ENCODE measurements at regions not wholly inside any gene's neighbourhood (a gene's known extent, or its start where the extent isn't known, plus 50 kb on each side); places are given as distances from the start of the nearest gene placed in this dataset.
"Not testable (repeated sequence)": the region's sequence is repeated elsewhere in the genome, so short reads cannot be mapped to it uniquely, and the experiment has no call there.

- no peak for DNase-seq
Measured at GRCh38 chr12:60568914-60569313, 973.1 kb downstream of the SLC16A7 start.

DNA sequence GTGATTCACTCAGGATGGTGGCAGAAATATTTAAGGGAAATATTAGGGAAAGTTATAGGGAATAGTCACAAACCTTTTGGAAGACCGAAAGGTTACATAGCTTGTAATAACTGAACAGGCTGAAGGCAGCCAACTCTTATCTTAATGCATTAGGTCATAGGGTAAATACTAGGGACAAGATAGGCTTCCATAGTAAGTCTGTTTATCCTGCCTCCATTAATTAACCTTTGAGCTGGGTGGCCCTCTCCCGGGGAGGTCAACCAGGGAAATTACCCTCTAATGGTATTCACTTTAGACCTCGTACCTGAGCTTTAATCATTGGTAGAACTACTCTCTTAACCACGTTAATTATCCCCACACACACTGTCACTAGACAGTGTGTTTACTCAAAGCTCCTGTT, 981.8 kb downstream of the SLC16A7 start:
- DNase-seq = no peak

GRCh38 chr12:60587664-60588063, 991.8 kb downstream of the SLC16A7 start:
- DNase-seq = not testable (repeated sequence)

- DNase-seq = no peak
Measured at GRCh38 chr12:60594035-60594711, 998.3 kb downstream of the SLC16A7 start.

DNA sequence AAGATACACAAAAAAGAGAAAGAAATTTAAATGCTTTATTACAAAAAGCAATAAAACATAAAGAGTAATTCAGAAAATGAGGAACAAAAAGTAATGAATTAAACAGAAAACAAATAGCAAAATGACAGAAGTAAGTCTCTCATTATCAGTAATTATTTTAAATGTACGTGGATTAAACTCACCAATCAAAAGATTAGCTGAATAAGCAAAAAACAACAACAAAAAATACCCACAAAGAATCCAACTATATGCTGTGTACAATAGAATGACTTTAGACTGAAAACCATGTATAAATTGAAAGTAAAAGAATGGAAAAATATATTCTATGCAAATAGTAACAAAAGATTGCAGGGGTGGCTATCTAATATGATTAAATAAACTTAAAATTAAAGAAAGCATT, 1006.8 kb downstream of the SLC16A7 start:
- no peak for DNase-seq

DNA sequence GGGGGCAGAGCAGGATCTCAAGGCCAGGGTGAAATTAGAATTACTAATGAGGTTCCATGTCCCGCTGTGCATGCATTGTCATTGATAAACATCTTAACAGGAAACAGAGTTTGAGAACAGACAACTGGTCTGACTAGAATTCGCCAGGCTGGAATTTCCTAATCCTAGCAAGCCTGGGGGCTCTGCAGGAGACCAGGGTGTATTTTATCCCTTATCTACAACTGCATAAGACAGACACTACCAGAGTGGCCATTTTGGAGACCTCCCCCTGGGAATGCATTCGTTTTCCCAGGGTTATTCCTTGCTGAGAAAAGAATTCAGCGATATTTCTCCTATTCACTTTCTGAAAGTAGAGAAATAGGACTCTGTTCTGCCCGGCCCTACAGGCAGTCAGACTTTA, 1007.6 kb downstream of the SLC16A7 start:
- not testable (repeated sequence) for DNase-seq

DNA sequence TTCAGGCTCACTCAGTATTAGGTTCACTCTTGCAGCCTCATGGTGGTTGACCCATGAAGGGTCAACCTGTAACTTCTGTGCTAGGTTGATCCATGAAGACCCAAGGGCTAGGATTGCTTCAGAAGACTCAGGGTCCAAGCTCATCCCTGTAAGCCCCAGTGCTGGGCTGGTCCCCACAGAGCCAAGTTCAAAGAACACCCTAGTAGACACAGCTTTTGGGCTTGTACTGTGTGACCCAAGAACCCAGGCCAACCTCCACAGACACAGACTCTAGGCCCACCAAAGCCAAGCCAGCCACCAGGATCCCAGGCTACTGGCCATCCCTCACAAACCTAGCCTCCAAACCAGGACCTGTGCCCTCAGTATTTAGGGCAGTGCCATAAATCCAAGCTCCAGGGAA, 1020.6 kb downstream of the SLC16A7 start:
- no peak for DNase-seq

- DNase-seq = no peak
Measured at GRCh38 chr12:60630796-60631195, 1035.0 kb downstream of the SLC16A7 start.

DNA sequence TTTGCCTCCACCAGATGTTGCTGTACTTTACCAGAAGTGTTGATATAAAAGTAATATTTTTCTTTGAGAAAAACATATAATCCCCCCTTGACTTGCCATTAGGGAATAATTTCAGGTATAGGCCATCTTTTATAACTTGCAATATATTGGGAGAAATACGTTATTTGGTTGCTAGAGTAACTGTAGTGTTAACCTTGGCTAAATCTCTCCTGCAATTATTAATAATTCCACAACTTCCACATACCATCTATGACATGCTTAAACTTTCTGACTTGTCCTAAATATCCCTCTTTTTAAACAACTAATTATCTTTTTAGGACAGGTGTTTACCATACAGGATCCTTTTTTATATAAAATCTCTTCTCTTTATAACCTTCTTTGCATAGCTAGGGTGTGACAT, 1048.2 kb downstream of the SLC16A7 start:
- DNase-seq = no peak

GRCh38 chr12:60666895-60667294, 1071.1 kb downstream of the SLC16A7 start:
- DNase-seq = no peak

DNA sequence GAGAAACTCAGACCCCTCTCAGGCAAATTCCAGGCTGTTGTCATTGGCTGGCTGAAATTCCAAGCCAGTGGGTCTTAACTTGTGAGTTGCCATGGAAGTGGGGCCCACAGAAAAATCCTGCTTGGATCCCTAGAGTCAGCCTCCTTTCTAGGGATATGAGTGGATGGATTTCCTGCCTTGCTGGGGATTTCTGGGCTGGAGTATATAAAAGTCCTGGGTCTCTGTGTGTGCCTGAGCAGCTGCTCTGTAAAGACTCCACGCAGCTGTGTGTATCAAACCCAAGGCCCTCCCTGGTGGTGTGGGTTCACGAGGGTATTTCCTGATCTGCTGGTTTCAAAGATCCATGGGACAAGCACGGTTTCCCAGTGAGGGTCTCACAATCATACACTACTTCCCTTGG, 1077.1 kb downstream of the SLC16A7 start:
- no peak for DNase-seq

DNA sequence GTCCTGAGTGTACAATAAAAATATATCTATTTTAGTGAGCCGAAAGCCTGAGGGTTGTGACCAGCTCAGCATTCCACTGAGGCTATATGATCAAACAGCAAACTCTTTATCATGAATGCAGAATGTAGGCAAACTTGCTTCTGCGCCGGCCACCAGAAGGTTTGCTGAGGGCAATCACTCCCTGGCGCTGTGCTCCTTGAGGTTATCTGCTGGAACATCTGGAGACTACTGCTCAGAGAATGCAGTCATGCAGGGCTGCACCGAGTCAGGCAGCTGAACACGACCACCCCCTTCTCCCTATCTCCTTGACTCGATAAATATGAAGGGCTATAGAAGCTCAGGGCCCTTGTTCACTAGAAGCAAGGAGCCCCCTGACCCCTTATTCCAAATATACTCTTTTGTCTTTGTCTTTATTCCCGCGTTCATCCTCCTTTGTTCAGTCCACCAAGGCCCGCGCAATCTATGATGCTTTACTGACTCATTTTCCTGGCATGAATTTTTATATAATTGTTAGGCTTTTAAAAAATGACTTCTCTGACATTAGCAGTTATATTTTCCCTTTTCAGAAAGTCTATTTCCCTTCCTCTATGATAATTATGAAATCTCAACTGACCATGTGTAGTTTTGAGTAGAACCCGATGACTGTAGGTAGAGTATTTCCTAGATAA, 1089.3 kb downstream of the SLC16A7 start:
- DNase-seq = no peak

DNA sequence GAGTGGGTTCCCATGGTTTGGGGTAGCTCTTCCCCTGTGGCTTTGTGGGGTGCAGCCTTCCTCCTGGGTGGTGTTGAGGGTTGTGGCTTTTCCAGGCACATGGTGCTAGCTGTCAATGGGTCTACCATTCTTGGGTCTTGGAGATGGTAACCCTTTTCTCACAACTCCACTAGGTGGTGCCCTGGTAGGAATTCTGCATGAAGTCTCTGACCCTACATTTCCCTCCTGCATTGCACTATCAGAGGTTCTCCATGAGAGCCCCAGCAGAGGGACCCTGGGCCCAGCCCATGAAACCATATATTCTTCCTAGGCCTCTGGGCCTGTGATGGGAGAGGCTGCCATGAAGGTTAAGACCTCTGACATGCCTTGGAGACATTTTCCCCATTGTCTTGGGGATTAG, 1093.3 kb downstream of the SLC16A7 start:
- no peak for DNase-seq

DNA sequence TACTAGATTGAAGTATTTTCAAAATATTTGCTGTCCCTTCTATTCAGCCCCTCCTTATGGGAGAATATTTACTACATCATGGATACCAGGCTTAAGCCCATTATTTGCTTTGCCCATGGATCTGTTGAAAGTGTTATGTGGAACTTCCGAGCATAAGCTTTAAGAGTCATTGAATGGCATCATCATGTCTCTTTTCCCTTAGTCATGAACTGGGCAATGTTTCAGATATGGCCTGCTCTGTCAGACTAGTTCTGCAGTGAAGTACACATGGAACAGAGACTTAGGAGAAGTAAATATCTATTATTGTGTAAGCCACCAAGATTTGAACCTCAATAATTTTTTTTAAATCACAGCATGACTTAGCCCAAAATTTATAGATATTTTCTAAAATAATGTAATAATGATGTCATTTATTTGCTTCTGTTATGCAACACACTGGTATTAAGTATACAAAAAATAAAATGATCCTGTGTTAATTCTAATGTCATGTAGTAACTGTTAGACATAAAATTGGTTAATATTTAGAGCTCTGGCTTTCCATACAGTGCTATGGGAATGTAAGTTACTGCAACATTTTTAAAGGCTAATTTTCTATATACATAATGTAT, 1097.3 kb downstream of the SLC16A7 start:
- no peak for DNase-seq

GRCh38 chr12:60704171-60704914, 1108.5 kb downstream of the SLC16A7 start:
- DNase-seq = no peak

DNA sequence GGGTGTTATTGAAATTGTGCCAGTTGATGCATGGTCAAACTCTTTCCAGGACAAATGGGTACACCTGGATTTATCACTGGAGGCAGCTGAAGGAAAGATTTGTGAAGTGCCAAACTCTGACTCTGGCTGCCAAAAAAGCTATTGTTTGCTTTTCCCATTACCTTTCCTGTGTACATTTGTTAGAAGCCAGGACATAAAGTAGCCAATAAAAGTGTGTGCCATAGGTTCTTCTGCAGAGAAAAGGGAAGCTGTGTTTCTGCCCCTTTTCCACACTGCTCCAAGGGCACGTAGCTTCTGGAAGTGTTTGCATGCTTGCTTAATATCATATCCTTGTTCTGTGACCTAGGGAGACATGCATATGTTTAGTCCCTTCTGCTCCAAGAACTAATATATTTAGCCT, 1114.4 kb downstream of the SLC16A7 start:
- DNase-seq = no peak

DNA sequence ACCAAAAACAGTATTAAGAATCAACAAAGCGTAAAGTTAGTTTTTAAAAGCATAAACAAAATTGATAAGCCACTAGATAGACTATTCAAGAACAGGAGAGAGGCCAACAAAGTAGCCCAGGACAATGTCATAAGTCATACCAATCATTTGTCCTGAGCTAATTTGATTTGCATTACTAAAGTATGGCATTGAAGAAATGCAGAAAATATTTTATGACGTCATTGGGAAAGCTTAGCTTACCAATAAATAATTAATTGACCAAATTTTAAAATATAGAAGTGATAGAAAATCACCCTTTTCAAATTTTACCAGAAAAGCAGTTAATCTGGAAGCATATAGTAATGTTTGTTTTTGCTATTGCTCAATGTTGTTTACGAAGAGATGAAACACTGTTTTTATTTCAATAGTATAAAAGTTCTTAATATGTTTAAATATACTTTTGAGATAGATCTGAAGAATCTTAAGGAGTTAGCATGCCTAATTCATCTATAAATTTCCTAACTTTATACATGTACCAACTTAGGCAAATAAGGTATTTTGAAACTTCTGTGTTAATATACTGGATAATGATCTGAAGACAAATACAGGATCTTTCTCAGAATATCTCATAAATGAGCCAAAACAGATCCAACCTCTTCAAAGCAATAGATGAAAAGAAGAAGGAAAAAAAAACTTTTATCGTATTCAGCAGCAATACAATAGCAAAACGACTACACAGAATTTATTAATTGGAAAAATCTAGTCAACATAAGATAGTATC, 1118.5 kb downstream of the SLC16A7 start:
- DNase-seq = no peak

- no peak for DNase-seq
Measured at GRCh38 chr12:60724475-60724874, 1128.6 kb downstream of the SLC16A7 start.

GRCh38 chr12:60724984-60725383, 1129.2 kb downstream of the SLC16A7 start:
- no peak for DNase-seq

GRCh38 chr12:60752589-60752988, 1156.8 kb downstream of the SLC16A7 start:
- no peak for DNase-seq

GRCh38 chr12:60758224-60758623, 1162.4 kb downstream of the SLC16A7 start:
- DNase-seq = no peak

GRCh38 chr12:60760965-60761364, 1165.1 kb downstream of the SLC16A7 start:
- no peak for DNase-seq

- not testable (repeated sequence) for DNase-seq
Measured at GRCh38 chr12:60801166-60801565, 1205.3 kb downstream of the SLC16A7 start.
